HG03159 (cell line): ENCODE measurements at regions not wholly inside any gene's neighbourhood (a gene's known extent, or its start where the extent isn't known, plus 50 kb on each side); places are given as distances from the start of the nearest gene placed in this dataset.
"Not testable (repeated sequence)": the region's sequence is repeated elsewhere in the genome, so short reads cannot be mapped to it uniquely, and the experiment has no call there.

Source experiments
- ATAC-seq: cut with Tn5 transposase; IDR thresholded peaks from one replicate; pipeline ENCODE4 v1.9.1; 2021; ENCODE audit warnings: mild to moderate bottlenecking, moderate library complexity; ENCODE audit not compliant: unreplicated experiment

GRCh38 chr4:15336410-15337167, 91.2 kb upstream of the C1QTNF7 start:
- ATAC-seq = no peak

GRCh38 chr4:15337168-15337657, 90.6 kb upstream of the C1QTNF7 start:
- ATAC-seq = not testable (repeated sequence)

- no peak for ATAC-seq
These were observed 88.1 kb upstream of the C1QTNF7 start for GRCh38 chr4:15339737-15340136.

- ATAC-seq = no peak
These were observed 87.5 kb upstream of the C1QTNF7 start for GRCh38 chr4:15340332-15340731.

GRCh38 chr4:15340902-15341732, 86.7 kb upstream of the C1QTNF7 start:
- no peak for ATAC-seq

GRCh38 chr4:15341733-15342300, 86.0 kb upstream of the C1QTNF7 start:
- no peak for ATAC-seq

GRCh38 chr4:15343000-15343399, 84.8 kb upstream of the C1QTNF7 start:
- ATAC-seq = no peak

- ATAC-seq = no peak
These were observed 84.3 kb upstream of the C1QTNF7 start for GRCh38 chr4:15343581-15343980.

GRCh38 chr4:15344041-15344440, 83.8 kb upstream of the C1QTNF7 start:
- ATAC-seq = no peak

GRCh38 chr4:15345134-15345533, 82.7 kb upstream of the C1QTNF7 start:
- ATAC-seq = no peak

GRCh38 chr4:15348236-15348635, 79.6 kb upstream of the C1QTNF7 start:
- no peak for ATAC-seq

GRCh38 chr4:15348695-15349094, 79.1 kb upstream of the C1QTNF7 start:
- no peak for ATAC-seq

- ATAC-seq = no peak
These were observed 78.3 kb upstream of the C1QTNF7 start for GRCh38 chr4:15349531-15349935.

- ATAC-seq = no peak
These were observed 77.9 kb upstream of the C1QTNF7 start for GRCh38 chr4:15349965-15350364.

- ATAC-seq = no peak
These were observed 75.3 kb upstream of the C1QTNF7 start for GRCh38 chr4:15352524-15352923.

- no peak for ATAC-seq
These were observed 74.6 kb upstream of the C1QTNF7 start for GRCh38 chr4:15353207-15353606.

- ATAC-seq = no peak
These were observed 73.2 kb upstream of the C1QTNF7 start for GRCh38 chr4:15354371-15355297.

- ATAC-seq = no peak
These were observed 66.3 kb upstream of the C1QTNF7 start for GRCh38 chr4:15361529-15361928.

- no peak for ATAC-seq
These were observed 65.3 kb upstream of the C1QTNF7 start for GRCh38 chr4:15362541-15362940.

GRCh38 chr4:15364183-15364582, 63.6 kb upstream of the C1QTNF7 start:
- ATAC-seq = no peak

- no peak for ATAC-seq
These were observed 62.2 kb upstream of the C1QTNF7 start for GRCh38 chr4:15365641-15366040.
